HG02884 (cell line): ENCODE measurements at regions not wholly inside any gene's neighbourhood (a gene's known extent, or its start where the extent isn't known, plus 50 kb on each side); places are given as distances from the start of the nearest gene placed in this dataset.

ENCODE experiments used
- ATAC-seq: cut with Tn5 transposase; IDR thresholded peaks from one replicate; pipeline ENCODE4 v1.9.1; 2021; ENCODE audit warnings: mild to moderate bottlenecking, moderate library complexity; ENCODE audit not compliant: unreplicated experiment

GRCh38 chr19:28889941-28890670 lies 322.8 kb downstream of the UQCRFS1 start:
- no peak for ATAC-seq

DNA sequence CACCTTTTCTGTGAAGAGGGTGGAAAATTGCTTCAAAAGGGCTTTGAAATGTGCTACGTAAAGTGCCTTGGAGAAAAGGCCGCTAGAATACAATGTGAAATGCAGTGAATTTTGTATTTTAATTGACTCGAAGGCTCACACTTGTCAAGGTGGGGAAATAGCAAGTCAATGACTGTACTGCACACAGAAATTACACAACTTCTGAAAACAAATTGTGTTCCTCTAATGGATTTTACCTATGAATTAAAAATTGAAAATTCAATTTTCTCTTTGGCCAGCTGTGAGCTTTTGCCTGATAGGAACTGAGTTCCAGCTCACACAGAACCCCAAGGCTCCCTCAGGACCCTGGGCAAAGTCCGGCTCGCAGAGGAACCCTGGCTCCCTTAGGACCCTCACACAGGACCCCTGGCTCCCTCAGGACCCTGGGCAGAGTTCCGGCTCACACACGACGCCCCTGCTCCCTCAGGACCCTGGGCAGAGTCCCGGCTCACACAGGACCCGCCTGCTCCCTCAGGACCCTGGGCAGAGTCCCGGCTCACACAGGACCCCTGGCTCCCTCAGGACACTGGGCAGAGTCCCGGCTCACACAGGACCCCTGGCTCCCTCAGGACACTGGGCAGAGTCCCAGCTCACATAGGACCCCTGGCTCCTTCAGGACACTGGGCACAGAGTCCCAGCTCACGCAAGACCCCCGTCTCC lies 324.9 kb downstream of the UQCRFS1 start:
- no peak for ATAC-seq

- ATAC-seq, result no peak
Measured at GRCh38 chr19:28886708-28887107, 326.2 kb downstream of the UQCRFS1 start.

DNA sequence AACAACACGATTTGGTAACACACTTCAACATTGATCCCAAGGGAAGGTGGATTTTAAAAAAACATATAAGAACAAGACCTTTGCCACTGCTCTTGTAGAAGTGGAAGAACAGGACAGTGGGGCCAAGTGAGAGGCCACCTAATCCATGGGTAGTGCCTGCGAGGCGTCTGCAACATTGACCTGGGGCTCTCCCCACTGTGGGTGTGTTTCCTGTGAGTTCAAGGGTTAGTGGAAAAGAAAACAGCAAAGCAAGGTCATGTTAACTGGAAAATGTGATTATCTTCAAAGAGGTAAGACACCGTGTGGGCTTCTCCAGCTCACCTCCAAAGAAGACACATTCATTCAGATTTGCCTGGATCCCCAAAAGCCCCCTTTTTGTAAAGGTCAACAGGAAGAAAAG lies 327.0 kb downstream of the UQCRFS1 start:
- ATAC-seq, result no peak

DNA sequence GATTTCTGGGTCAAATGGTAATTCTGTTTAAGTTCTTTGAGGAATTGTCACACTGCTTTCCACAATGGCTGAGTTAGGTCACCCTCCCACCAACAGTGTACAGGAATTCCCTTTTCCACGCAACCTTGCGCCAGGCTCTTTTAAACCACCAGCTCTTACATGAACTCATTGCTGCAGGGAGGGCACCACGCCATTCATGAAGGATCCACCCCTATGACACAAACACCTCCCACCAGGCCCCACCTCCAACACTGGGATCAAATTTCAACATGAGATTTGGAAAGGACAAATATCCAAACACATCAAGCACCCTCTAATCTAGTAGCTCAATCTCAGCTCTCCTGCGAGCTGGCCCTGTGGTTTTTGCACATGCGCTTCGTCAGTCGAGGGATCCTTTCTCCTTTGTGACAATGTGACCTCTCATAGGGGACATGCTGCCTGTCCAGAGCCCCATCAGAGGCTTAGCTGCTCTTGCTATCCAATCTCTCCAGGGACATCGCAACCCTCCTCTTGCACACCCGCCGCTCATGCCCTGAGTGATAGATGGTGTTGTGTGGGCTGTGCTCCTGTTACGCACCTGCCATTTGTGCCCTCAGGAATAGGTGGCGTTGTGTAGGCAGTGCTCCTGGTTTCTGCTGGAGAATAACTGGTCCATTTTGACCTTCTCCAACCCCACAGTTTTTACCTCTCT lies 328.0 kb downstream of the UQCRFS1 start:
- no peak for ATAC-seq

DNA sequence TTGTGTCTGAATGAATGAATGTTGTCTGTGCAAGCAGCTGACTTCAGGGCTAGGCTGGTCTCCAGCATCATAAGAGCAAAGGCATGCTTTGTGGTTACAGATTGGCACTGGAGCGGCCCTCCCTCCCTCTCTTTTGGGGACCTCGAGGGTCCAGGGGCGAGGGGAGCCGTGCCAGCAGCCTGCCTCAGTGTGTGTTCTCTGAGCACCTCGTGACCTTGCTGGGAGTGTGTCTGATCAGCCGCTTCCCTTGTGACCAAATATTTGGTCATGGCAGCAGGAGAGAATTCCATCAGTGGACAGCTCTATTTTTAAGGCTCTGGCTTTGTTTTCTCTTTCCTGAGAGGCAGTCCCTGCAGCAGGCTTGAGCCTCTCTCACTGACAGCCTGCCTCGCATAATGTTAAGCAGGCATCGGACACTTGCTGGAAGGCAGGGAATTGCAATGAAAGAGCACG lies 329.7 kb downstream of the UQCRFS1 start:
- ATAC-seq, result no peak

GRCh38 chr19:28882818-28883217 lies 330.1 kb downstream of the UQCRFS1 start:
- ATAC-seq, result no peak

DNA sequence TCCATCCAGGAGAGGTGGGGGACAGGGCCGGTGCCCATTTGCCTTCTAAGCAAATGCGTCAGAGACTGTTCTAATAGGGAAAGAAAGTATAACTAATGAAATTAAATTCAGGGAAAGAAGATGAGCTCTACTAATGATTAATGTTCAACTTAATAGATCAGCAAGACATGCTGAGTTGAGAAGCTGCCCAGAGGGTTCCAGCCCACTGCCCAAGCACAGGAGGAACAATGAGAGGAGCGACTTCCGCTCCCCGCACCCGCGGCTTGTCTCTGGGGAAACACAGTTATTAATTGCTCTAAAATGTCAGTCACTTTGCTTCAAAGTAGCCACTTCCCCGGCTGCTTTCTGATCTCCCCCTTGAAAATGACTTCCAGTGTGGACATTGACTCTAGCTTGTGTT lies 331.3 kb downstream of the UQCRFS1 start:
- no peak for ATAC-seq

GRCh38 chr19:28880735-28881401 lies 332.1 kb downstream of the UQCRFS1 start:
- ATAC-seq, result no peak

DNA sequence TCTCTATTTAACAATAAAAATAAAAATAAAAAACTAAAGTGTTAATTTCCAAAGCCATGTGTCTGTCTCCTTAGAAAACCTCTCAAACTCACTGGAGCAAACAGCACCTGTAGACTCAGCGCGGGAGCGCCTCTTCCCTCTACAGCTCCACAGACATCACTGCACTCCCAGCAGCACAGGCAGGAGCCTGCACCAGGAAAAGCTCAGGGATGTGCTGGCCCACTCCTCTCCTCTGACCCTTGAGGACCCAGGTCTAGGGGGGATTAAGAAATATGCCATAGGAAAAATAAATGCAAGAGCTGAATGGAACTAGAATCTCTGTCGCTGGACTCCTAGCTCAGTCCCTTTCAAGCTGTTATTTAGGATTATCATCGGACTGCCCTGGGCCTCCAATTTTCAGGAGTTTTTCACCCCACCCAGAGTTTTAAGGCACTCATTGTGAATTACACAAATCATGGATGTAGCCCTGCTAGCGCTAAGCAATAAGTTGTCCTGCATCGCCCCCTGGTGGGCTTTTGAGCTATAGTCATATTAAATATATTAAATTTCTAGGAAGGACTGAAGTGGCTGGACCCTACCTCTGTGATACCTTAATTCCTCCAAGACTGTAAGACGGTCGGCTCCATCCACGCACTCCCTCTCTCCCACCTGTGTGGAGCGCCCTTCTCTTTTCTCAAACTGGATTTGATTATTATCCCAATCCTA lies 333.9 kb downstream of the UQCRFS1 start:
- ATAC-seq, result no peak

DNA sequence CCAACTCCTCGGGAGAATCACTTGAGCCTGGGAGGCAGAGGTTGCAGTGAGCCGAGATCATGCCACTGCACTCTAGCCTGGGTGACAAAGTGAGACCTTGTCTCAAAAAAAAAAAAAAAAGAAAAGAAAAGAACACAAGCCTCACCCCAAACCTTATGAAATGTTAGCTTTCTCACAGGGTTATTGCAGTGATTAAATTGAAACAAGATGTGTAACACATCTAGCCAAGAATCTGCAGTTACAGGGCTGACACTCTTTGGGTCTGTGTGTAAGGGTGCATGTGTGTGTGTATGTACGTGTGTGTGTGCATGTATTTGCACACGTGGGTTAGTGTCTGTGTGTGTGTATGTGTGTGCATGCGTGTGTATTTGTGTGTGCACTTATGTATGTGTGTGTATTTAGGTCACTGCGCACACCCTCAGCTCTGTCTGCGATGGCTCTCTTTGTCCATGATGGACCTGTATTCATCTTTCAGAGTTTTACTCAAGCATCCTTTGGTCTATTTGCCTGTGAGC lies 336.3 kb downstream of the UQCRFS1 start:
- no peak for ATAC-seq

DNA sequence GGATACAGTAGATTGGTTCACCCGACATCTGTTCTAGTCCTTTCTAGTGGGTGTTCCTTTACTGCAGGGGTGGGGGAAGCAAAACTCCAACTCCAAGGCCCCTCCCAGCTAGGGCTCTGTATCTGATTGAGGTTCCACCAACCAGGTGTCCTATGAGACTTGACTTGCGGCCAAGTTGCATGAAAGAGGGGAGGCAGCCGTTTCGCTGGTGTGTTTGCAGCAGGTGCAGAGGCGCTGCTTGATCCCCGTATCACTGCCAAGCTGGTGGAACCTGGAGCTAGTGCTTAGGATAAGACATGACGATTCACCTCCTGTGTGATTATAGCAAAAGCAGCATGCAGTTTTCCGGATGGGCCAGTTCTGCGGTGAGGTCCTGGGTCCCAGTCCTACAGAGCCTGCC lies 338.2 kb downstream of the UQCRFS1 start:
- no peak for ATAC-seq

- ATAC-seq, result no peak
Measured at GRCh38 chr19:28873301-28873700, 339.6 kb downstream of the UQCRFS1 start.

DNA sequence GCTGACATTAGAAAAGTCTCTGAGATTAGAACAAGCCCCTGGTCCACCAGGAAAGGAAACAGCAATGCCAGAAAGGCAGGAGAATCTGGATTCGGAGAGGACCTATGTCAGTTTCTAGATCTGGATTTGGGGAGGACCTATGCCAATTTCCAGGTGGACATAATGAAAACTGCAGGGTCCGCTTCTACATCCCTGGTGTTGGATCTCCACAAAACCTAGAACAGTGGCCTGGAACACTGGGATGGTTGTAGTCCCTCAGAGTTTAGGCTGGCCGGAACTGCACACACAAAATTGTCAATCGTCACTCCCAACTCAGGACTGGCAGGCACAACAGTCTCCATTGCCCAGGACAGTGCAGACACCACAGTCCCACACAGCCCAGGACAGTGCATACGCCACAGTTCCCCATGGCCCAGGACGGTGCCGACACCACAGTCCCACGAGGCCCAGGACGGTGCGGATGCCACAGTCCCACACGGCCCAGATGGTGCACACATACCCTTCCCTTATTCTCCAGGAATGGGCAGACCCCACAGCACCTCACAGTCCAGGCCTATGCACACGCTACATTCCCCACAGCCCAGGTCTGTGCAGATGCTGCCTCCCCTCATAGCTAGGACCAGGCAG lies 341.7 kb downstream of the UQCRFS1 start:
- no peak for ATAC-seq

- ATAC-seq, result no peak
Measured at GRCh38 chr19:28869459-28869858, 343.5 kb downstream of the UQCRFS1 start.

- no peak for ATAC-seq
Measured at GRCh38 chr19:28868836-28869235, 344.1 kb downstream of the UQCRFS1 start.

DNA sequence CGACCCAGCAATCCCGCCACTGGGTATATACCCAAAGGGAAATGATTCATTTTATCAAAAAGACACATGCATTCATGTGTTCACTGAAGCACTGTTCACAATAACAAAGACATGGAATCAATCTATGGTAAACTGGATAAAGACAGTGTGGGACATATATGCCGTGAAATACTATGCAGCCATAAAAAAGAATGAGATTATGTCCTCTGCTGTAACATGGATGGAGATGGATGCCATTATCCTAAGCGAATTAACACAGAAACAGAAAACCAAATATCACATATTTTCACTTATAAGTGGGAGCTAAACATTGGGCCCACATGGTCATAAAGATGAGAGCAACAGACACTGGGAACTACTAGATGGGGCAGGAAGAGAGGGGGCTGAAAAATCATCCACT lies 345.0 kb downstream of the UQCRFS1 start:
- no peak for ATAC-seq

- no peak for ATAC-seq
Measured at GRCh38 chr19:28864577-28865042, 348.3 kb downstream of the UQCRFS1 start.

- no peak for ATAC-seq
Measured at GRCh38 chr19:28864024-28864503, 348.9 kb downstream of the UQCRFS1 start.

DNA sequence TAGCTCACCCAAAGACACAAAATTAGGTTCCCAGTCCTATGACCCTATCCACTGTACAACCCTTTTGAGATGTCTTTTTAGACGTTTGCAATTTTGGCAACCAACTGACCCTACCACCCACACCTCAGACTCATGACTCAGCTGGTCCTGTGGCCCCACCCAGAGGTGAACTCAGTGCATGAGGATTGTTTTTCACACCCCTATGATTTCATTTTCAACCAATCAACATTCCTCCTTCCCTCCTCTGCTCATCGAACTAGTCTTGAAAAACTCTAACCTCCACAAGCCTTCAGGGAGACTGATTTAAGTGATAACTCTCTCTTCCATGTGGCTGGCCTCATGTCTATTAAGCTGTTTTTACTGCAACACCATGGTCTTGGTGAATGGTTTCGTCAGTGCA lies 350.7 kb downstream of the UQCRFS1 start:
- no peak for ATAC-seq
